SK-N-SH (cell line): ENCODE measurements at regions not wholly inside any gene's neighbourhood (a gene's known extent, or its start where the extent isn't known, plus 50 kb on each side); places are given as distances from the start of the nearest gene placed in this dataset.

ENCODE experiments used
- CTCF ChIA-PET: fragments of 300-600, 350-600 bp; formaldehyde crosslinking; extraction: SDS; loops from one replicate; lab custom pipeline; 2021; lab: Yijun Ruan, JAX
- POLR2A ChIA-PET: fragments of 350-600 bp; sonication (Branson Sonifier 250); formaldehyde crosslinking; extraction: SDS; loops from one replicate; lab custom pipeline; 2020; ENCODE audit warnings: antibody characterized with exemption, inconsistent platforms; lab: Yijun Ruan, JAX
- DNase-seq: peaks from one replicate; pipeline ENCODE4 v3.0.0; 2012
- H2AFZ ChIP-seq: fragments of 200-600 bp; sonication (generic); 2 replicates; pipeline ENCODE4 v1.8.1; 2016; ENCODE audit warnings: antibody characterized with exemption, mild to moderate bottlenecking, low read depth
- H3F3A ChIP-seq: fragments of 200-600 bp; sonication (generic); replicated peaks from 2 replicates; pipeline ENCODE3; 2016; ENCODE audit warnings: antibody characterized with exemption, mild to moderate bottlenecking; ENCODE audit not compliant: insufficient read depth
- H3K27ac ChIP-seq, 2 experiments: fragments of 200-500 bp in 1 of 2; fragments of 200-600 bp in 1 of 2; sonication (Bioruptor generic) in 1 of 2; sonication (generic), shearing (Covaris generic) in 1 of 2; 2 replicates each; pipeline versions ENCODE4 v1.5.1 to v1.6.1; 2014 to 2016; ENCODE audit warnings: low read depth in 2 of 2, inconsistent platforms in 1 of 2, low read length in 1 of 2, mild to moderate bottlenecking in 1 of 2, mixed read lengths in 1 of 2
- H3K27me3 ChIP-seq: fragments of 200-600 bp; sonication (generic), shearing (Covaris generic); 2 replicates; pipeline ENCODE4 v1.6.1; 2016; ENCODE audit warnings: mixed run types; ENCODE audit not compliant: insufficient read depth
- H3K36me3 ChIP-seq, 2 experiments: fragments of 200-500 bp in 1 of 2; fragments of 200-600 bp in 1 of 2; sonication (Bioruptor generic) in 1 of 2; sonication (generic) in 1 of 2; replicated peaks in 1 of 2; 2 replicates each; pipeline versions ENCODE3 to v1.5.1; 2014 to 2016; ENCODE audit warnings: low read length in 1 of 2, mild to moderate bottlenecking in 1 of 2; ENCODE audit not compliant: insufficient read depth in 2 of 2, control insufficient read depth in 1 of 2
- H3K4me1 ChIP-seq, 2 experiments: fragments of 200-500 bp in 1 of 2; fragments of 200-600 bp in 1 of 2; sonication (Bioruptor generic) in 1 of 2; sonication (generic), shearing (Covaris generic) in 1 of 2; 2 replicates each; pipeline versions ENCODE4 v1.5.1 to v1.6.1; 2014 to 2016; ENCODE audit warnings: low read depth in 1 of 2, low read length in 1 of 2, mixed run types in 1 of 2; ENCODE audit not compliant: insufficient read depth in 2 of 2, control insufficient read depth in 1 of 2
- H3K4me2 ChIP-seq: fragments of 200-600 bp; sonication (generic), shearing (Covaris generic); 2 replicates; pipeline ENCODE4 v1.6.1; 2017; ENCODE audit warnings: mixed run types
- H3K4me3 ChIP-seq, 2 experiments: fragments of 200-500 bp in 1 of 2; fragments of 200-600 bp in 1 of 2; sonication (Bioruptor generic) in 1 of 2; sonication (generic), shearing (Covaris generic) in 1 of 2; 2 replicates each; pipeline versions ENCODE4 v1.5.1 to v1.8.1; 2014 to 2016; ENCODE audit warnings: low read depth in 2 of 2, inconsistent platforms in 1 of 2, low read length in 1 of 2, mild to moderate bottlenecking in 1 of 2, mixed read lengths in 1 of 2, moderate library complexity in 1 of 2
- H3K79me2 ChIP-seq: fragments of 200-600 bp; sonication (generic); 2 replicates; pipeline ENCODE4 v1.8.1; 2017; ENCODE audit warnings: mild to moderate bottlenecking; ENCODE audit not compliant: insufficient read depth
- H3K9ac ChIP-seq: fragments of 200-600 bp; sonication (generic); 2 replicates; pipeline ENCODE4 v1.6.1; 2017; ENCODE audit warnings: mixed run types
- H3K9me2 ChIP-seq: fragments of 200-600 bp; sonication (generic); 2 replicates; pipeline ENCODE4 v1.6.1; 2017; ENCODE audit warnings: mixed run types
- H3K9me3 ChIP-seq: fragments of 200-600 bp; sonication (generic); 2 replicates; pipeline ENCODE4 v1.6.1; 2017; ENCODE audit warnings: mixed run types, mild to moderate bottlenecking, moderate library complexity
- H4K20me1 ChIP-seq: fragments of 200-600 bp; sonication (generic); 2 replicates; pipeline ENCODE4 v1.6.1; 2017; ENCODE audit warnings: mild to moderate bottlenecking, mixed run types; ENCODE audit not compliant: insufficient read depth
- CHD2 ChIP-seq: fragments of 150-350 bp; IDR thresholded peaks from 2 replicates; pipeline ENCODE4 v1.6.1; 2018; ENCODE audit warnings: low read length; ENCODE audit not compliant: partially characterized antibody
- ELF1 ChIP-seq: IDR thresholded peaks from 2 replicates; pipeline ENCODE4 v1.4.0; 2012
- FOSL2 ChIP-seq: IDR thresholded peaks from 2 replicates; pipeline ENCODE4 v1.4.0; 2012; ENCODE audit warnings: low read depth, mild to moderate bottlenecking, moderate library complexity, borderline replicate concordance
- GATA2 ChIP-seq: sonication (generic); formaldehyde crosslinking; IDR thresholded peaks from 2 replicates; pipeline ENCODE4 v1.5.0; 2020; ENCODE audit warnings: mild to moderate bottlenecking, missing genetic modification reagents
- MAX ChIP-seq: IDR thresholded peaks from 2 replicates; pipeline ENCODE4 v1.4.0; 2012; ENCODE audit warnings: low read depth
- MEF2A ChIP-seq: IDR thresholded peaks from 2 replicates; pipeline ENCODE4 v1.4.0; 2012; ENCODE audit warnings: low read depth, borderline replicate concordance
- NFIC ChIP-seq: IDR thresholded peaks from 2 replicates; pipeline ENCODE4 v1.4.0; 2012; ENCODE audit warnings: borderline replicate concordance
- NRF1 ChIP-seq: IDR thresholded peaks from 2 replicates; pipeline ENCODE4 v1.6.1; 2012; ENCODE audit warnings: low read depth, mild to moderate bottlenecking, low read length
- PBX3 ChIP-seq: IDR thresholded peaks from 2 replicates; pipeline ENCODE4; 2012
- POLR2AphosphoS5 ChIP-seq: IDR thresholded peaks from 2 replicates; pipeline ENCODE4 v1.6.1; 2012; ENCODE audit warnings: low read depth, low read length
- RCOR1 ChIP-seq: fragments of 150-350 bp; IDR thresholded peaks from 2 replicates; pipeline ENCODE4 v1.6.1; 2017; ENCODE audit warnings: antibody characterized with exemption, low read length
- RFX5 ChIP-seq: IDR thresholded peaks from 2 replicates; pipeline ENCODE4 v1.6.1; 2012; ENCODE audit warnings: mild to moderate bottlenecking, improper control_type of control experiment, low read length
- TAF1 ChIP-seq: IDR thresholded peaks from 2 replicates; pipeline ENCODE4 v1.6.1; 2012; ENCODE audit warnings: low read depth, mild to moderate bottlenecking, low read length, moderate library complexity, borderline replicate concordance
- TCF12 ChIP-seq: IDR thresholded peaks from 2 replicates; pipeline ENCODE4 v1.4.0; 2012
- TEAD4 ChIP-seq: IDR thresholded peaks from 2 replicates; pipeline ENCODE4 v1.4.0; 2012; ENCODE audit warnings: mild to moderate bottlenecking, borderline replicate concordance; ENCODE audit not compliant: insufficient read depth
- USF1 ChIP-seq: IDR thresholded peaks from 2 replicates; pipeline ENCODE4 v1.4.0; 2012; ENCODE audit warnings: low read depth, borderline replicate concordance
- WGBS: methylation state at CpG from one replicate; pipeline ENCODE4 v1.1.6; 2017; ENCODE audit warnings: low lambda C conversion rate; 5-methylcytosine and 5-hydroxymethylcytosine counted together

GRCh38 chr4:171599628-171600027, 213.6 kb upstream of the GALNTL6 start:
- H3K9ac ChIP-seq = no peak overlapping the region
- ChIA-PET CTCF (no interaction called here), POLR2A (no interaction called here)
- no peak for DNase-seq
- 7% methylated on average over 3 of the region's 3 CpGs for WGBS
- no peaks in the 10 kb centered on the region for H3K9me3 ChIP-seq
- no peak overlapping the region for H3K27ac ChIP-seq
- no peaks in the 10 kb centered on the region for H3K79me2 ChIP-seq
- no peaks in the 10 kb centered on the region for H4K20me1 ChIP-seq
- no peak for TF ChIP-seq ELF1
- H3K9me2 ChIP-seq = no peaks in the 10 kb centered on the region
- H3K4me1 ChIP-seq = no peaks in the 10 kb centered on the region
- no peaks in the 10 kb centered on the region for H3K36me3 ChIP-seq
- H3K4me2 ChIP-seq = no peak overlapping the region
- no peaks in the 10 kb centered on the region for H3F3A ChIP-seq
- no peak overlapping the region for H3K4me3 ChIP-seq
- no peak overlapping the region for H2AFZ ChIP-seq
- no peaks in the 10 kb centered on the region for H3K27me3 ChIP-seq

GRCh38 chr4:171594293-171594692, 218.9 kb upstream of the GALNTL6 start:
- CTCF ChIA-PET = no interaction called here
- H2AFZ ChIP-seq = no peak overlapping the region
- WGBS = 29% methylated on average over 2 of the region's 4 CpGs

GRCh38 chr4:171590716-171591115, 222.5 kb upstream of the GALNTL6 start:
- H3K36me3 ChIP-seq = no peaks in the 10 kb centered on the region
- H3K9me2 ChIP-seq = no peaks in the 10 kb centered on the region
- no peaks in the 10 kb centered on the region for H4K20me1 ChIP-seq
- H3K9me3 ChIP-seq = no peaks in the 10 kb centered on the region
- H3K27ac ChIP-seq = no peak overlapping the region
- no peaks in the 10 kb centered on the region for H3F3A ChIP-seq
- no peak overlapping the region for H3K9ac ChIP-seq
- no peak overlapping the region for H3K4me3 ChIP-seq
- POLR2A ChIA-PET = no interaction called here
- no peak overlapping the region for H2AFZ ChIP-seq
- no peaks in the 10 kb centered on the region for H3K79me2 ChIP-seq
- H3K4me2 ChIP-seq = no peak overlapping the region
- no peaks in the 10 kb centered on the region for H3K27me3 ChIP-seq
- no peaks in the 10 kb centered on the region for H3K4me1 ChIP-seq
- CTCF ChIA-PET = no interaction called here
- WGBS = 3% methylated on average over 2 of the region's 2 CpGs
- TF ChIP-seq FOSL2 = no peak
- TF ChIP-seq TEAD4 = no peak
- no peak for TF ChIP-seq POLR2AphosphoS5
- no peak for TF ChIP-seq NRF1
- TF ChIP-seq NFIC = no peak
- no peak for TF ChIP-seq GATA2
- TF ChIP-seq MEF2A = no peak
- TF ChIP-seq USF1 = no peak
- TF ChIP-seq TAF1 = no peak
- no peak for TF ChIP-seq PBX3
- TF ChIP-seq RFX5 = no peak
- TF ChIP-seq CHD2 = no peak
- TF ChIP-seq RCOR1 = no peak
- no peak for TF ChIP-seq MAX
- no peak for TF ChIP-seq TCF12
- no peak for DNase-seq

More at GRCh38 chr4:171594293-171594692, 218.9 kb upstream of the GALNTL6 start:
- no peak overlapping the region for H3K4me3 ChIP-seq
- no peak overlapping the region for H3K27ac ChIP-seq
- H3K4me2 ChIP-seq = no peak overlapping the region
- H3K79me2 ChIP-seq = no peaks in the 10 kb centered on the region
- H3F3A ChIP-seq = no peaks in the 10 kb centered on the region
- POLR2A ChIA-PET = no interaction called here
- DNase-seq = no peak
- H3K9me3 ChIP-seq = no peaks in the 10 kb centered on the region
- TF ChIP-seq TCF12 (no peak), GATA2 (no peak)
- no peaks in the 10 kb centered on the region for H3K36me3 ChIP-seq
- H3K9me2 ChIP-seq = no peaks in the 10 kb centered on the region
- H3K9ac ChIP-seq = no peak overlapping the region
- H3K4me1 ChIP-seq = no peaks in the 10 kb centered on the region
- no peaks in the 10 kb centered on the region for H4K20me1 ChIP-seq
- no peaks in the 10 kb centered on the region for H3K27me3 ChIP-seq
